AG09319 (cell line): ENCODE measurements at regions not wholly inside any gene's neighbourhood (a gene's known extent, or its start where the extent isn't known, plus 50 kb on each side); places are given as distances from the start of the nearest gene placed in this dataset.

ENCODE experiments used
- DNase-seq: peaks from one replicate; pipeline ENCODE4 v3.0.0-alpha.2; 2010; ENCODE audit warnings: low read depth; ENCODE audit errors: extremely low read depth
- CTCF ChIP-seq: IDR thresholded peaks from 2 replicates; pipeline ENCODE4 v1.5.1; 2011; ENCODE audit warnings: low read depth, mild to moderate bottlenecking, inconsistent platforms, low read length, moderate library complexity

GRCh38 chr10:100679327-100679726, 66.1 kb upstream of the PAX2 start:
- no peak for DNase-seq
- no peak for TF ChIP-seq CTCF

GRCh38 chr10:100683004-100683403, 62.4 kb upstream of the PAX2 start:
- no peak for DNase-seq
- no peak for TF ChIP-seq CTCF

GRCh38 chr10:100683545-100684300, 61.7 kb upstream of the PAX2 start:
- no peak for TF ChIP-seq CTCF
- DNase-seq, result no peak

- no peak for DNase-seq
These were observed 60.6 kb upstream of the PAX2 start for GRCh38 chr10:100684688-100685235.

GRCh38 chr10:100685331-100685730, 60.1 kb upstream of the PAX2 start:
- DNase-seq, result no peak
- no peak for TF ChIP-seq CTCF

More at GRCh38 chr10:100684688-100685235, 60.6 kb upstream of the PAX2 start:
- no peak for TF ChIP-seq CTCF

GRCh38 chr10:100687143-100688003, 58.0 kb upstream of the PAX2 start:
- DNase-seq, result no peak
- no peak for TF ChIP-seq CTCF

- no peak for DNase-seq
- TF ChIP-seq CTCF, result no peak
These were observed 57.2 kb upstream of the PAX2 start for GRCh38 chr10:100688201-100688600.
